ENCODE measurements at regions not wholly inside any gene's neighbourhood (a gene's known extent, or its start where the extent isn't known, plus 50 kb on each side); places are given as distances from the start of the nearest gene placed in this dataset.

DNA sequence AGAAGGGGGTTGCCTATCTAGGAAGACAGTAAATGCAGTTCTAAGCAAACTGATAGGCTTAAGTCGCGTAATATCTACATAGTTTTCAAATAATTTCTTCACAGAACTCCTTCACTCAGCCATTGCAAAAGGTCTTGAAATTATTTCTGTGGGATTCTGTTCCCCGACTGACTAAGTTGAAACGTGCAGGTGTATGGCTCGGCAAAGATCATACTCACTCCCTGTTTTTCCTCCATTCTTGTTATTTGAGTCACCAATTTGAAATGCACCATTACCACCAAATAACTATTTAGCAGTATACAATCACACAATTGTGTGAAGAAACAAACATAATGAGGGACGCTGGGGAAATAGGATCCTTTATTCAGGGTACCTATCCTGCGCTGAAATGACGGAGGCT, 771.1 kb downstream of the GATA3 start:
- no peaks in the 10 kb centered on the region for H3K9me2 ChIP-seq (replicated peaks; ENCODE audit: insufficient read depth, low read length)
- no peak overlapping the region for H3K4me3 ChIP-seq (ENCODE audit: insufficient read depth, low read length, poor library complexity, severe bottlenecking)
- H3K36me3 ChIP-seq (ENCODE audit: low read length), result no peaks in the 10 kb centered on the region
- H3F3A ChIP-seq (ENCODE audit: insufficient read depth), result no peaks in the 10 kb centered on the region
- no peak overlapping the region for H3K4me2 ChIP-seq (ENCODE audit: low read depth, low read length, poor library complexity, severe bottlenecking)
- H2AFZ ChIP-seq (ENCODE audit: low read depth, low read length, severe bottlenecking), result no peak overlapping the region
- H3K9me3 ChIP-seq (ENCODE audit: insufficient read depth, low read length), result no peaks in the 10 kb centered on the region
- H3K27me3 ChIP-seq (ENCODE audit: low read length), result no peaks in the 10 kb centered on the region
- no peak overlapping the region for H3K27ac ChIP-seq (ENCODE audit: low read depth, low read length)
- TF ChIP-seq, protein P1, sequence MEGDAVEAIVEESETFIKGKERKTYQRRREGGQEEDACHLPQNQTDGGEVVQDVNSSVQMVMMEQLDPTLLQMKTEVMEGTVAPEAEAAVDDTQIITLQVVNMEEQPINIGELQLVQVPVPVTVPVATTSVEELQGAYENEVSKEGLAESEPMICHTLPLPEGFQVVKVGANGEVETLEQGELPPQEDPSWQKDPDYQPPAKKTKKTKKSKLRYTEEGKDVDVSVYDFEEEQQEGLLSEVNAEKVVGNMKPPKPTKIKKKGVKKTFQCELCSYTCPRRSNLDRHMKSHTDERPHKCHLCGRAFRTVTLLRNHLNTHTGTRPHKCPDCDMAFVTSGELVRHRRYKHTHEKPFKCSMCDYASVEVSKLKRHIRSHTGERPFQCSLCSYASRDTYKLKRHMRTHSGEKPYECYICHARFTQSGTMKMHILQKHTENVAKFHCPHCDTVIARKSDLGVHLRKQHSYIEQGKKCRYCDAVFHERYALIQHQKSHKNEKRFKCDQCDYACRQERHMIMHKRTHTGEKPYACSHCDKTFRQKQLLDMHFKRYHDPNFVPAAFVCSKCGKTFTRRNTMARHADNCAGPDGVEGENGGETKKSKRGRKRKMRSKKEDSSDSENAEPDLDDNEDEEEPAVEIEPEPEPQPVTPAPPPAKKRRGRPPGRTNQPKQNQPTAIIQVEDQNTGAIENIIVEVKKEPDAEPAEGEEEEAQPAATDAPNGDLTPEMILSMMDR (IDR thresholded peaks at IDR 0.05; ENCODE audit: insufficient read depth, low read length, poor library complexity, severe bottlenecking), result no peak
- no peak for TF ChIP-seq EZH2phosphoT487 (conservative IDR thresholded peaks at IDR 0.05; ENCODE audit: low read length)
- no peaks in the 10 kb centered on the region for H3K79me2 ChIP-seq (ENCODE audit: insufficient read depth, low read length)
- no peak overlapping the region for H3K9ac ChIP-seq (ENCODE audit: low read length)
- H4K20me1 ChIP-seq (ENCODE audit: low read depth, low read length), result no peaks in the 10 kb centered on the region

DNA sequence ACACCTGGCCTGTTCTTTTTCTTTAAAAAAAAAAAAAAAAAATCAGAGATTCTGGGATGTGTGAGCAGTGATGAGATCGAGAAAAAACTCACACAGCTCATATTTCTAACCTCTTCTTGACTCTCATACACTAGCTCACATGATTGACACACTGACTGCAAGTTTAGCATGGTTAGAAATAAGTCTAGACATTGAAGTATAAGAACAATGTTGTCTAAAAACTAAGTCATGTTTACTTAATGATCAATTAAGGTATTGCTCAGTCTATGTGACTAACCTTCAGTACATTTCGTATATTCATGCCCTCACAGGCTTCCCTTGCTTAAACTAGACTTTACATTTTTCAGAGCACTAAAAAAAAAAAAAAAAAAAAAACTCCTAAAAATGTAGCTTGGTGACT, 775.1 kb downstream of the GATA3 start:
- Histone ChIP-seq H3F3A (ENCODE audit: insufficient read depth) (no peaks in the 10 kb centered on the region), H3K27me3 (ENCODE audit: low read length) (no peaks in the 10 kb centered on the region)

DNA sequence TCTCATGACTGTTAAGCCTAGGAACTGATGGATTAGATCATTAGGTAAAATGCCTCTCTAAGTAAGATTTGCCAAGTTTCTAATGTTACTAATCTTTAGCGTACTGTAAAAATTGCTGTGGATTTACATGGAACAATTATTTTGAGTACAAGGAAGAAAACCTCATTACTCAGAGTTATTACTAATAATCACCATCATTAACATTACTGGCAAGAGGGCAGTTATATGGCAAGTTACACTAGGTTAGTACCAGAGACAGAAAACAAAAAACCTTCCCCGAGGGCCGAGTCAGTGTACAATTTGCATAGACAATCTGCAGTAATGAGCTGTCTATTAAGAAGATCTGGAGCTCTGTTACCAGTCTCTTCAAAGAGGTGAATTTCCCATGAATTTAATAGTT, 775.6 kb downstream of the GATA3 start:
- H3K36me3 ChIP-seq (ENCODE audit: low read length), result no peaks in the 10 kb centered on the region
- no peak overlapping the region for H3K4me2 ChIP-seq (ENCODE audit: low read depth, low read length, poor library complexity, severe bottlenecking)
- H2AFZ ChIP-seq (ENCODE audit: low read depth, low read length, severe bottlenecking), result no peak overlapping the region
- no peak for TF ChIP-seq EZH2phosphoT487 (conservative IDR thresholded peaks at IDR 0.05; ENCODE audit: low read length)
- TF ChIP-seq, protein P1 (IDR thresholded peaks at IDR 0.05; ENCODE audit: insufficient read depth, low read length, poor library complexity, severe bottlenecking), result no peak
- no peaks in the 10 kb centered on the region for H3F3A ChIP-seq (ENCODE audit: insufficient read depth)
- H3K79me2 ChIP-seq (ENCODE audit: insufficient read depth, low read length), result no peaks in the 10 kb centered on the region
- no peaks in the 10 kb centered on the region for H3K9me2 ChIP-seq (replicated peaks; ENCODE audit: insufficient read depth, low read length)
- no peak overlapping the region for H3K27ac ChIP-seq (ENCODE audit: low read depth, low read length)
- no peak overlapping the region for H3K9ac ChIP-seq (ENCODE audit: low read length)
- no peaks in the 10 kb centered on the region for H4K20me1 ChIP-seq (ENCODE audit: low read depth, low read length)
- no peaks in the 10 kb centered on the region for H3K27me3 ChIP-seq (ENCODE audit: low read length)
- no peaks in the 10 kb centered on the region for H3K9me3 ChIP-seq (ENCODE audit: insufficient read depth, low read length)
- no peak overlapping the region for H3K4me3 ChIP-seq (ENCODE audit: insufficient read depth, low read length, poor library complexity, severe bottlenecking)

More for the DNA sequence above, 775.1 kb downstream of the GATA3 start:
- TF ChIP-seq EZH2phosphoT487 (conservative IDR thresholded peaks at IDR 0.05; ENCODE audit: low read length), result no peak
- TF ChIP-seq, protein P1 (IDR thresholded peaks at IDR 0.05; ENCODE audit: insufficient read depth, low read length, poor library complexity, severe bottlenecking), result no peak
- no peak overlapping the region for H3K9ac ChIP-seq (ENCODE audit: low read length)
- no peaks in the 10 kb centered on the region for H3K79me2 ChIP-seq (ENCODE audit: insufficient read depth, low read length)
- H3K4me3 ChIP-seq (ENCODE audit: insufficient read depth, low read length, poor library complexity, severe bottlenecking), result no peak overlapping the region
- no peak overlapping the region for H2AFZ ChIP-seq (ENCODE audit: low read depth, low read length, severe bottlenecking)
- H4K20me1 ChIP-seq (ENCODE audit: low read depth, low read length), result no peaks in the 10 kb centered on the region
- no peaks in the 10 kb centered on the region for H3K36me3 ChIP-seq (ENCODE audit: low read length)
- H3K9me3 ChIP-seq (ENCODE audit: insufficient read depth, low read length), result no peaks in the 10 kb centered on the region
- no peak overlapping the region for H3K4me2 ChIP-seq (ENCODE audit: low read depth, low read length, poor library complexity, severe bottlenecking)
- H3K27ac ChIP-seq (ENCODE audit: low read depth, low read length), result no peak overlapping the region
- H3K9me2 ChIP-seq (replicated peaks; ENCODE audit: insufficient read depth, low read length), result no peaks in the 10 kb centered on the region
